Uterus (tissue), 2 donors: ENCODE measurements at regions not wholly inside any gene's neighbourhood (a gene's known extent, or its start where the extent isn't known, plus 50 kb on each side); places are given as distances from the start of the nearest gene placed in this dataset.

Experiments used
- POLR2A ChIP-seq, 2 donors: fragments of 450-650 bp; IDR thresholded peaks; one replicate each; pipeline ENCODE4 v1.6.1; 2016; ENCODE audit warnings: antibody characterized with exemption in 2 of 2, mild to moderate bottlenecking in 1 of 2, moderate library complexity in 1 of 2
- TF ChIP-seq, protein P1 (sequence below), 4 experiments: fragments of 200-600 bp in 2 of 4; fragments of 450-650 bp in 2 of 4; sonication (generic) in 2 of 4; IDR thresholded peaks; one replicate each; pipeline ENCODE4 v1.5.1; 2016 to 2019; ENCODE audit warnings: antibody characterized with exemption in 4 of 4, mild to moderate bottlenecking in 2 of 4, moderate library complexity in 1 of 4

GRCh38 chr11:106331176-106331575 is 253.7 kb downstream of the AASDHPPT start:
- TF ChIP-seq, protein P1, sequence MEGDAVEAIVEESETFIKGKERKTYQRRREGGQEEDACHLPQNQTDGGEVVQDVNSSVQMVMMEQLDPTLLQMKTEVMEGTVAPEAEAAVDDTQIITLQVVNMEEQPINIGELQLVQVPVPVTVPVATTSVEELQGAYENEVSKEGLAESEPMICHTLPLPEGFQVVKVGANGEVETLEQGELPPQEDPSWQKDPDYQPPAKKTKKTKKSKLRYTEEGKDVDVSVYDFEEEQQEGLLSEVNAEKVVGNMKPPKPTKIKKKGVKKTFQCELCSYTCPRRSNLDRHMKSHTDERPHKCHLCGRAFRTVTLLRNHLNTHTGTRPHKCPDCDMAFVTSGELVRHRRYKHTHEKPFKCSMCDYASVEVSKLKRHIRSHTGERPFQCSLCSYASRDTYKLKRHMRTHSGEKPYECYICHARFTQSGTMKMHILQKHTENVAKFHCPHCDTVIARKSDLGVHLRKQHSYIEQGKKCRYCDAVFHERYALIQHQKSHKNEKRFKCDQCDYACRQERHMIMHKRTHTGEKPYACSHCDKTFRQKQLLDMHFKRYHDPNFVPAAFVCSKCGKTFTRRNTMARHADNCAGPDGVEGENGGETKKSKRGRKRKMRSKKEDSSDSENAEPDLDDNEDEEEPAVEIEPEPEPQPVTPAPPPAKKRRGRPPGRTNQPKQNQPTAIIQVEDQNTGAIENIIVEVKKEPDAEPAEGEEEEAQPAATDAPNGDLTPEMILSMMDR (IDR thresholded peaks at IDR 0.05): no peak
- no peak for TF ChIP-seq POLR2A (IDR thresholded peaks at IDR 0.05)
